Fibroblast of villous mesenchyme (primary cell): ENCODE measurements at regions not wholly inside any gene's neighbourhood (a gene's known extent, or its start where the extent isn't known, plus 50 kb on each side); places are given as distances from the start of the nearest gene placed in this dataset.

Source experiments
- DNase-seq: peaks from one replicate; pipeline ENCODE4 v3.0.0-alpha.2; 2010; ENCODE audit warnings: low read depth
- H3K4me3 ChIP-seq: 2 replicates; pipeline ENCODE4 v1.5.1; 2011; ENCODE audit warnings: low read depth, mild to moderate bottlenecking, low read length
- TF ChIP-seq, protein P1 (sequence below): IDR thresholded peaks from 2 replicates; pipeline ENCODE4 v1.5.1; 2012; ENCODE audit warnings: low read depth, mild to moderate bottlenecking, low read length; ENCODE audit not compliant: insufficient read depth

DNA sequence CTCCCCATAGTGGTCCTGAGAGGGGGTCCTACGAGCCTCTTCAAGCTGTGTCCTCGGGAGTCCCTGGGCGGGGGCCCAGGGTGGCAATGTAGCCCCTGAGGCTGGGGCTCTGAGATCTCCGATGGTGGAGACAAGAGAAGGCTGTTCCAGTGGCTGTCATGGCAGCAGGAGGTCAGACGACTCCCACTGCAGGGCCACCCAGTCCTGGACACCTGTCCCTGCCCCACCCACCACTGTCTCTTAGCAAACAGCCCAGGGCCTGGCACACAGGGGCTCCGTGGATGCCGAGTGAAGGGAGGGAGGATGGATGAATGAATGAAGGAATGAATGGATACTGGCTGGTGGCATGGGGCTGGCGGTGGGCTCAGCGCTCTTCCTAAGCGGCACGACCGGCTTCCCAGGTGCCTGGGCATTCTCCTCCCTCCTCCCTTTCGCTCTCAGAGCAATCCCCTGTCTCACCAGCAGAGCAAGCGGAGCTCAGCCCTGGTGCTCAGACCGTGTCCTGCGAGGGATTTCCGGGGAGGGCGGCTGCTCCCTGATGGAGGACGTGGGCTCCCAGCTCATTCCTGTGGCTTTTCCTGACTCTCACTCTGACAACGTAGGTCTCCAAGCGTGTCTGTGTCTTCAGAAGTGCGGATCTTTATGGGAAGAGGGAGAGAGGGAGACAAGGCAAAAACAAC, 1272.6 kb downstream of the BRD1 start:
- TF ChIP-seq, protein P1, sequence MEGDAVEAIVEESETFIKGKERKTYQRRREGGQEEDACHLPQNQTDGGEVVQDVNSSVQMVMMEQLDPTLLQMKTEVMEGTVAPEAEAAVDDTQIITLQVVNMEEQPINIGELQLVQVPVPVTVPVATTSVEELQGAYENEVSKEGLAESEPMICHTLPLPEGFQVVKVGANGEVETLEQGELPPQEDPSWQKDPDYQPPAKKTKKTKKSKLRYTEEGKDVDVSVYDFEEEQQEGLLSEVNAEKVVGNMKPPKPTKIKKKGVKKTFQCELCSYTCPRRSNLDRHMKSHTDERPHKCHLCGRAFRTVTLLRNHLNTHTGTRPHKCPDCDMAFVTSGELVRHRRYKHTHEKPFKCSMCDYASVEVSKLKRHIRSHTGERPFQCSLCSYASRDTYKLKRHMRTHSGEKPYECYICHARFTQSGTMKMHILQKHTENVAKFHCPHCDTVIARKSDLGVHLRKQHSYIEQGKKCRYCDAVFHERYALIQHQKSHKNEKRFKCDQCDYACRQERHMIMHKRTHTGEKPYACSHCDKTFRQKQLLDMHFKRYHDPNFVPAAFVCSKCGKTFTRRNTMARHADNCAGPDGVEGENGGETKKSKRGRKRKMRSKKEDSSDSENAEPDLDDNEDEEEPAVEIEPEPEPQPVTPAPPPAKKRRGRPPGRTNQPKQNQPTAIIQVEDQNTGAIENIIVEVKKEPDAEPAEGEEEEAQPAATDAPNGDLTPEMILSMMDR = no peak
- no peak overlapping the region for H3K4me3 ChIP-seq
- no peak for DNase-seq

DNA sequence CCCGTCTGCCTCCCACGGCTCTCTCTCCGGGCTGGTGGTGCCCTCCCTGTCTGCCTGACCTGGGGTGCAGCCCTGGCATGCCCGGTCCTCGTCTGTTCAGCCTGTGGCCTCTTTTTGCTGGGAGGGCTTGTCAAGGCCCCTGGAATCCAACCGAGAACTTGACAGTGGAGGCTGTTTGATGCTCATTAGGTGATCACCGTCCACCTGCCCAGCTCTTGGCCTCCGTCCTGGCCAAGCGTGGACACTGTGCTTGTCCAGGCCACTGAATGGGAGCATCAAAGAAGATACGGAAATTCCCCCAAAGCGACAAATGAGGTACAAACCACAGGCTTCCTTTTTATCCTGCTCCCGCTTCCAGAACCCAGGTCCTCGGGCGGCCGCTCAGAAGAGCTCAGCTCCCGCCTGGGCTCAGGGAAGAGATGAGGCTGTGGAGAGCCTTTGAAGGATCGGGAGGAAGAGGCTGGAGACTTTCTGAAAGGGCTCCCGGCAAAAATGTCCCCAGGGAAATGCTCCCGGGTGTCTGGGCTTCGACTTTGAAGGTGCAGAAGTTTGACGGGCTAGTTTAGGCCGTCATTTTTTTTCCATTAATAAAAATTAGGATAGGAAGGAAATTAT, 1273.9 kb downstream of the BRD1 start:
- H3K4me3 ChIP-seq = no peak overlapping the region
- DNase-seq = no peak
- TF ChIP-seq, protein P1 = no peak

DNA sequence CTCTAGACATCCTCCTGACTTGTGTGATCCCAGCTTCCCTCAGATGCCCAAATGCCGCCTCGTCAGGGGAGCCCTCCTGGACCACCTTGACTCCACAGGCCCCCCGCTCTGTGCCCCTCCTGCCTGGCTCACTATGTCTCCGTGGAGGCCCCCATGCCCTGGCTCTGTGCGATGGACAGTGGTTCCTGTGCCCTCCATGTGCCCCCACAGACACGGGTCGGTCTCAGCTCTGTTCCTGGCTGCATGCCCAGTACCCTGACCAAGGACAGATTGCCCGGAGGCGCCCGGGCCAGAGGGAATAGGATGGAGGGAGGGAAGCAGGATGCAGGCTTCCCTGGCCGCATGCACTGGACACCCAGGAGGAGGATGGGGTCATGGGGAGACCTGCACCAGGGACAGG, 1274.6 kb downstream of the BRD1 start:
- TF ChIP-seq, protein P1 = no peak
- H3K4me3 ChIP-seq = no peak overlapping the region
- no peak for DNase-seq

DNA sequence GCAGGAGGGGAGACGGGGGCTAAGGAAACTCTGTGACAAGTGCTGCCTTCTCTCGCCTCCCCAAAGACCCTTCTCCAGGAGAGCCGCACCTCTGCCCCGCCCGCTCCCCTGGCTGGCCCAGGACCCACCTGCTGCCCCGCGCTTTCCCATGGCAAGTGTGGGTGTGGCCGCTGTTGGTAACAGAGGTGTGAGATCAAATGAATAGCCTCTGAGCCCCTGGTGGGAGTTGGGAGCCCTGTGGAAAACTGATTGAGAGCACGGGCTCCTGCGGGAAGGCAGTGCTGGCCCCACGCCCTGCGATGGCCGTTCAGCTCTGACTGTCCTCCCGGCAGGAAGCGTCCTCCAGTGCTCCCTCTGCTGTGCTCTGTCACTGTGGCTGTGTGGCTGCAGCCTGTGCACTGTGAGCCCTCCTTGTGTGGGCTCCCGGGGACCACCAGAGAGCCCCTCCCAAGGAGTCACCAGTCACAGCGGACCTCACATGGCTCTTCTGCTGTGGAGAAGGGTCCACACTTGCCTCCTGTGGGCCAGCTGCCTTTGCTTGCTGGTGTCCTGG, 1275.9 kb downstream of the BRD1 start:
- no peak for DNase-seq
- no peak overlapping the region for H3K4me3 ChIP-seq
- TF ChIP-seq, protein P1 = no peak

DNA sequence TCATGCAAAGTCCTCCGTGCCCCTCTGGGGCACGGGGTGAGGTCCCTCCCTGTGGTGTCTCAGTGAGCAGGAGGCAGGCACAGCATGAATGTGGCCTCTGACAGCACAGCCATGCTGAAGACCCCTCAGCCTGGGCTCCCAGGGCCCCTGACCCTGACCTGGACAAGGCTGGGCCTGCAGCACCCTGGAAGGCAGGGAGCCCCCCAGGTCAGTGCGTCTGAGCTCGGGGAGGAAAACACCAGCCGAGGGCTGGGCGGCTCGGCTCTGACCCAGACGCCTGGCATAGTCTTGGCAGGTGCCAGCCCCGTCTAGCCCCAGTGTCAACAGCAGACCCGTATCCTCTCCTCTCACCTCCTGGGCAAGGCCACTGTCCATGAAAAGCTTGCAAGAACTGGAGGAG, 1276.6 kb downstream of the BRD1 start:
- TF ChIP-seq, protein P1 = no peak
- H3K4me3 ChIP-seq = no peak overlapping the region
- no peak for DNase-seq

DNA sequence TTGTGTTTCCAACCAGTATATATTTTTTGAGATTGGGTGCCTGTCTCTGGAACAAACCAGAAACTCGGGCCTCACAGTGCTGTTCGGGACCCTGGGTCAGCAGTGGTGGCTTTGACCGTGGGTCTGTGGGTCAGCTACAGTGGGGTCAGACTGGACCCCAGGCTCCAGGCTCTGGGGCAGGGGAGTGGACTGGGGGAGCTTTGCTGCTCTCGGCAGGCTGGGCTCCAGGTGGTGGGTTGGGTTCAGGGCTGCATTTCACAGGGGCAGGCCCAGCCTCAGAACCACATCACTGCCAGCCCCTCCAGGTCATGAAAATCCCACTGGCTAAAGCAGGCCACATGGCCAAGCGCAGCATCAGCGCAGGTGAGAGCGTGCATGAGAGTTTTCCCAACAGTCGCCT, 1279.3 kb downstream of the BRD1 start:
- H3K4me3 ChIP-seq = no peak overlapping the region
- no peak for DNase-seq
- TF ChIP-seq, protein P1 = no peak
